HepG2 (cell line): ENCODE measurements at regions not wholly inside any gene's neighbourhood (a gene's known extent, or its start where the extent isn't known, plus 50 kb on each side); places are given as distances from the start of the nearest gene placed in this dataset.

Experiments used
- ATAC-seq: fragments of 200-7000 bp; cut with Tn5 transposase; 3 replicates; pipeline ENCODE4 v1.9.1; 2020; ENCODE audit warnings: mild to moderate bottlenecking, moderate library complexity
- BruUV-seq: library from RNA; stranded (reverse); fragments of 400-500 nt; replicated peaks from 2 replicates; lab custom pipeline; 2021; lab: Mats Ljungman, UMichigan
- CTCF ChIA-PET: fragments of 300-600 bp; formaldehyde crosslinking; extraction: SDS; loops from one replicate; lab custom pipeline; 2021; ENCODE audit warnings: low total read pairs, inconsistent platforms, low intra/inter-chr PET ratio; lab: Yijun Ruan, JAX
- POLR2A ChIA-PET: fragments of 350-600 bp; sonication (Branson Sonifier 250); formaldehyde crosslinking; loops from one replicate; lab custom pipeline; 2020; ENCODE audit warnings: antibody characterized with exemption, inconsistent platforms; lab: Yijun Ruan, JAX
- DNase-seq: peaks from one replicate; pipeline ENCODE4 v3.0.0-alpha.2; 2015; ENCODE audit warnings: low spot score
- FAIRE-seq: peaks from 3 replicates; lab custom pipeline; 2011; peaks lifted over from hg19 to GRCh38; lab: Jason Lieb, UNC
- H2AFZ ChIP-seq: one replicate; pipeline ENCODE4 v1.6.1; 2011; ENCODE audit warnings: low read length, inconsistent platforms
- H3K27ac ChIP-seq: fragments of 300-600 bp; 3 replicates; pipeline ENCODE4 v1.8.0; 2011; ENCODE audit warnings: mixed run types, mild to moderate bottlenecking, mixed read lengths, low read length, inconsistent platforms; ENCODE audit not compliant: insufficient read depth; ENCODE audit errors: extremely low read length
- H3K27me3 ChIP-seq, 2 experiments: fragments of 200-600 bp in 1 of 2; 2 replicates in 1 of 2; 3 replicates in 1 of 2; pipeline versions ENCODE4 v1.6.0 to v1.8.0; 2011; ENCODE audit warnings: low read length in 2 of 2, mild to moderate bottlenecking in 2 of 2, moderate library complexity in 2 of 2, inconsistent platforms in 1 of 2; ENCODE audit not compliant: insufficient read depth in 2 of 2, control insufficient read depth in 1 of 2
- H3K36me3 ChIP-seq, 2 experiments: fragments of 200-600 bp in 1 of 2; replicated peaks in 1 of 2; 2 replicates in 1 of 2; 3 replicates in 1 of 2; pipeline versions ENCODE4 v1.5.1 to v1.8.0; 2011; ENCODE audit warnings: low read length in 2 of 2, inconsistent platforms in 1 of 2; ENCODE audit not compliant: insufficient read depth in 2 of 2, control insufficient read depth in 1 of 2
- H3K4me1 ChIP-seq: 2 replicates; pipeline ENCODE4 v1.5.1; 2012; ENCODE audit warnings: low read length, inconsistent platforms; ENCODE audit not compliant: insufficient read depth
- H3K4me2 ChIP-seq: 2 replicates; pipeline ENCODE4 v1.6.0; 2011; ENCODE audit warnings: low read depth, low read length, inconsistent platforms
- H3K4me3 ChIP-seq, 3 experiments: fragments of 200-600 bp in 1 of 3; sonication (generic), shearing (Covaris generic) in 1 of 3; replicated peaks in 1 of 3; 2 replicates each; pipeline ENCODE4 v1.5.1; 2011 to 2016; ENCODE audit warnings: low read length in 3 of 3, inconsistent platforms in 2 of 3, low read depth in 2 of 3, mild to moderate bottlenecking in 2 of 3, control low read depth in 1 of 3, mixed read lengths in 1 of 3; ENCODE audit not compliant: insufficient read depth in 1 of 3
- H3K79me2 ChIP-seq: one replicate; pipeline ENCODE4 v1.6.1; 2011; ENCODE audit warnings: low read length, inconsistent platforms; ENCODE audit not compliant: insufficient read depth
- H3K9ac ChIP-seq: 2 replicates; pipeline ENCODE4 v1.6.0; 2011; ENCODE audit warnings: mild to moderate bottlenecking, low read depth, low read length, inconsistent platforms; ENCODE audit not compliant: insufficient read depth
- H3K9me3 ChIP-seq: 2 replicates; pipeline ENCODE4 v1.5.1; 2012; ENCODE audit warnings: mild to moderate bottlenecking, low read length
- H4K20me1 ChIP-seq: 2 replicates; pipeline ENCODE4 v1.6.0; 2011; ENCODE audit warnings: inconsistent platforms, mild to moderate bottlenecking, low read length, moderate library complexity; ENCODE audit not compliant: insufficient read depth
- CEBPB ChIP-seq: IDR thresholded peaks from 2 replicates; pipeline ENCODE4 v1.6.1; 2011; ENCODE audit warnings: low read depth, low read length, improper control_type of control experiment, borderline replicate concordance
- CEBPG ChIP-seq: IDR thresholded peaks from 2 replicates; pipeline ENCODE4 v1.6.1; 2016
- MAFF ChIP-seq: IDR thresholded peaks from 2 replicates; pipeline ENCODE4 v1.6.1; 2011; ENCODE audit warnings: low read depth, low read length, improper control_type of control experiment
- MYC ChIP-seq: sonication (generic); formaldehyde crosslinking; IDR thresholded peaks from 2 replicates; pipeline ENCODE4 v1.9.0; 2021; ENCODE audit warnings: missing genetic modification reagents, borderline replicate concordance
- ZBTB10 ChIP-seq: sonication (generic); formaldehyde crosslinking; IDR thresholded peaks from 2 replicates; pipeline ENCODE4 v1.4.0; 2020; ENCODE audit warnings: missing genetic modification reagents, borderline replicate concordance
- ZNF407 ChIP-seq: sonication (generic); formaldehyde crosslinking; IDR thresholded peaks from one replicate; pipeline ENCODE4 v1.5.1; 2020; ENCODE audit warnings: mild to moderate bottlenecking, missing genetic modification reagents; ENCODE audit errors: not compliant biosample characterization
- ZNF580 ChIP-seq: IDR thresholded peaks from 2 replicates; pipeline ENCODE4 v1.6.1; 2016; ENCODE audit warnings: low read depth, borderline replicate concordance
- WGBS: methylation state at CpG from one replicate; pipeline ENCODE4 v1.1.6; 2017; ENCODE audit warnings: low lambda C conversion rate; 5-methylcytosine and 5-hydroxymethylcytosine counted together
- in situ Hi-C: cut with HindIII; loops from 2 replicates; pipeline ENCODE4 v1.10.0; 2017; ENCODE audit warnings: low pct_unique_long_range_greater_than_20kb; ENCODE audit not compliant: extremely low pct_ligation_motif_present
- intact Hi-C: fragments of 100-400 bp; cut with micrococcal nuclease; formaldehyde crosslinking; loops from one replicate; pipeline ENCODE4 v1.10.0; 2022; ENCODE audit not compliant: unreplicated experiment

- Histone ChIP-seq H4K20me1 (no peaks in the 10 kb centered on the region), H3K36me3 (no peaks in the 10 kb centered on the region), H3K4me1 (no peaks in the 10 kb centered on the region), H3K27ac (no peak overlapping the region), H3K27me3 (no peaks in the 10 kb centered on the region), H3K4me2 (no peak overlapping the region), H3K9me3 (0 out of 2 replicates have a peak, but pooled peaks cover 8% of the 10 kb centered on the region), H3K9ac (no peak overlapping the region), H3K4me3 (no peak overlapping the region), H3K79me2 (no peaks in the 10 kb centered on the region), H2AFZ (no peak overlapping the region)
- in situ Hi-C loops (no loop called here), intact Hi-C loops (no loop called here)
- no peak for ATAC-seq
- DNase-seq, result no peak
- no peak for TF ChIP-seq MAFF
- TF ChIP-seq CEBPB, result peak; percentile 76
- BruUV-seq, result no TSS peak
- FAIRE-seq, result no peak
- CTCF ChIA-PET, result no interaction called here
- POLR2A ChIA-PET, result no interaction called here
- WGBS, result 41% methylated on average over 2 of the region's 2 CpGs
Measured at GRCh38 chr3:144178607-144179006, 207.0 kb downstream of the DIPK2A start.

GRCh38 chr3:144181062-144181461 lies 209.4 kb downstream of the DIPK2A start:
- no peak for ATAC-seq
- POLR2A ChIA-PET, result no interaction called here
- TF ChIP-seq CEBPG (no peak), ZNF407 (CRISPR knock-in tag) (no peak), ZNF580 (CRISPR knock-in tag) (no peak), MYC (no peak), ZBTB10 (no peak)

More at GRCh38 chr3:144181062-144181461, 209.4 kb downstream of the DIPK2A start:
- DNase-seq (no peak), FAIRE-seq (no peak)
- Histone ChIP-seq H3K9me3 (peaks cover 18% of the 10 kb centered on the region), H4K20me1 (no peaks in the 10 kb centered on the region), H3K4me2 (no peak overlapping the region), H3K9ac (no peak overlapping the region), H2AFZ (no peak overlapping the region), H3K4me3 (no peak overlapping the region), H3K4me1 (no peaks in the 10 kb centered on the region), H3K36me3 (no peaks in the 10 kb centered on the region), H3K27ac (no peak overlapping the region), H3K27me3 (no peaks in the 10 kb centered on the region), H3K79me2 (no peaks in the 10 kb centered on the region)
- CTCF ChIA-PET, result no interaction called here
- intact Hi-C loops (no loop called here), in situ Hi-C loops (no loop called here)
- 6% methylated on average over 2 of the region's 2 CpGs for WGBS
- no TSS peak for BruUV-seq
